ENCODE measurements at regions not wholly inside any gene's neighbourhood (a gene's known extent, or its start where the extent isn't known, plus 50 kb on each side); places are given as distances from the start of the nearest gene placed in this dataset.

- Histone ChIP-seq H3K36me3 (ENCODE audit: control insufficient read depth, insufficient read depth, low read length) (no peaks in the 10 kb centered on the region), H3K4me3 (ENCODE audit: low read depth in 2 of 2, low read length in 2 of 2) (no peak overlapping the region), H3K4me1 (ENCODE audit: control insufficient read depth, insufficient read depth, low read length) (no peaks in the 10 kb centered on the region), H3K27ac (ENCODE audit: low read length) (no peak overlapping the region), H3K9me3 (ENCODE audit: control insufficient read depth, insufficient read depth, low read depth, low read length) (no peaks in the 10 kb centered on the region), H3K27me3 (ENCODE audit: control insufficient read depth, insufficient read depth, low read length) (no peaks in the 10 kb centered on the region; the same call in 1 of the 2 replicates)
- in situ Hi-C loops (cut with HindIII; ENCODE audit: low pct_unique_long_range_greater_than_20kb, low sequenced_read_pairs), result no loop called here
- TF ChIP-seq REST (IDR thresholded peaks at IDR 0.05; ENCODE audit: insufficient read depth in 1 of 2, low read depth in 2 of 2, low read length in 1 of 2) (no peak), SIN3A (IDR thresholded peaks at IDR 0.05; ENCODE audit: borderline replicate concordance, insufficient read depth, low read depth, low read length) (no peak), TCF7L2 (IDR thresholded peaks at IDR 0.05; ENCODE audit: low read depth, low read length) (no peak), POLR2AphosphoS5 (IDR thresholded peaks at IDR 0.05; ENCODE audit: low read depth, low read length) (no peak)
- TF ChIP-seq, protein P1, sequence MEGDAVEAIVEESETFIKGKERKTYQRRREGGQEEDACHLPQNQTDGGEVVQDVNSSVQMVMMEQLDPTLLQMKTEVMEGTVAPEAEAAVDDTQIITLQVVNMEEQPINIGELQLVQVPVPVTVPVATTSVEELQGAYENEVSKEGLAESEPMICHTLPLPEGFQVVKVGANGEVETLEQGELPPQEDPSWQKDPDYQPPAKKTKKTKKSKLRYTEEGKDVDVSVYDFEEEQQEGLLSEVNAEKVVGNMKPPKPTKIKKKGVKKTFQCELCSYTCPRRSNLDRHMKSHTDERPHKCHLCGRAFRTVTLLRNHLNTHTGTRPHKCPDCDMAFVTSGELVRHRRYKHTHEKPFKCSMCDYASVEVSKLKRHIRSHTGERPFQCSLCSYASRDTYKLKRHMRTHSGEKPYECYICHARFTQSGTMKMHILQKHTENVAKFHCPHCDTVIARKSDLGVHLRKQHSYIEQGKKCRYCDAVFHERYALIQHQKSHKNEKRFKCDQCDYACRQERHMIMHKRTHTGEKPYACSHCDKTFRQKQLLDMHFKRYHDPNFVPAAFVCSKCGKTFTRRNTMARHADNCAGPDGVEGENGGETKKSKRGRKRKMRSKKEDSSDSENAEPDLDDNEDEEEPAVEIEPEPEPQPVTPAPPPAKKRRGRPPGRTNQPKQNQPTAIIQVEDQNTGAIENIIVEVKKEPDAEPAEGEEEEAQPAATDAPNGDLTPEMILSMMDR (IDR thresholded peaks at IDR 0.05), result no peak
- DNase-seq (ENCODE audit: low read depth, low spot score) (no peak), ATAC-seq (no peak)
- CTCF ChIA-PET, result no interaction called here
- intact Hi-C loops (cut with micrococcal nuclease; ENCODE audit: unreplicated experiment), result no loop called here
- no TSS peak for BruUV-seq (replicated peaks)
- POLR2A ChIA-PET, result no interaction called here
These were observed 72.0 kb upstream of the RASGRP1 start for GRCh38 chr15:38636597-38636996.

DNA sequence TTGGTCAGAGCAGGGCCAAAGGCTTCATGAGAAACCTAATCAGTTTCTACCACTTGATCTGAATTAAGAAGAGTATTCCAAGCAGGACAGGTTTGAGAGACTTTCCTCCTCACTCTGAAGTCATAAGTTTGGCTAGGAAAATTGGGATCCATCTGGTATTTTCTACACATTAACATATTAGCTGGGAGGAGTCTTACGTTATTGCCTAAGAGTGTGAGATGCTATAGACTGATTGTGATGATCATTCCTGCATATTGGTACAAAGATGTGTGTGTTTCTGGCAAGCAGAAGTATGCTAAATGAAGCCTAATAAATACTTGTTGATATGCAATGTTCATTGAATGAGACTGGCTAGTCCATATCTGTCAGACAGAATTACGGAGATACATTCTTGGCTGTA, 73.5 kb upstream of the RASGRP1 start:
- Histone ChIP-seq H3K4me1 (ENCODE audit: control insufficient read depth, insufficient read depth, low read length) (no peaks in the 10 kb centered on the region), H3K27me3 (ENCODE audit: control insufficient read depth, insufficient read depth, low read length) (no peaks in the 10 kb centered on the region; the same call in 1 of the 2 replicates), H3K9me3 (ENCODE audit: control insufficient read depth, insufficient read depth, low read depth, low read length) (no peaks in the 10 kb centered on the region), H3K4me3 (ENCODE audit: low read depth in 2 of 2, low read length in 2 of 2) (no peak overlapping the region), H3K27ac (ENCODE audit: low read length) (no peak overlapping the region), H3K36me3 (ENCODE audit: control insufficient read depth, insufficient read depth, low read length) (no peaks in the 10 kb centered on the region)
- DNase-seq (ENCODE audit: low read depth, low spot score) (no peak), ATAC-seq (no peak)
- BruUV-seq (replicated peaks), result no TSS peak
- in situ Hi-C loops (cut with HindIII; ENCODE audit: low pct_unique_long_range_greater_than_20kb, low sequenced_read_pairs) (no loop called here), intact Hi-C loops (cut with micrococcal nuclease; ENCODE audit: unreplicated experiment) (no loop called here)
- TF ChIP-seq SIN3A (IDR thresholded peaks at IDR 0.05; ENCODE audit: borderline replicate concordance, insufficient read depth, low read depth, low read length), result no peak
- no peak for TF ChIP-seq TCF7L2 (IDR thresholded peaks at IDR 0.05; ENCODE audit: low read depth, low read length)
- TF ChIP-seq REST (IDR thresholded peaks at IDR 0.05; ENCODE audit: insufficient read depth in 1 of 2, low read depth in 2 of 2, low read length in 1 of 2), result no peak
- TF ChIP-seq, protein P1 (IDR thresholded peaks at IDR 0.05), result no peak
- no peak for TF ChIP-seq POLR2AphosphoS5 (IDR thresholded peaks at IDR 0.05; ENCODE audit: low read depth, low read length)
- ChIA-PET CTCF (no interaction called here), POLR2A (no interaction called here)

Data from Panc1 (cell line).